ENCODE measurements at regions not wholly inside any gene's neighbourhood (a gene's known extent, or its start where the extent isn't known, plus 50 kb on each side); places are given as distances from the start of the nearest gene placed in this dataset.

DNA sequence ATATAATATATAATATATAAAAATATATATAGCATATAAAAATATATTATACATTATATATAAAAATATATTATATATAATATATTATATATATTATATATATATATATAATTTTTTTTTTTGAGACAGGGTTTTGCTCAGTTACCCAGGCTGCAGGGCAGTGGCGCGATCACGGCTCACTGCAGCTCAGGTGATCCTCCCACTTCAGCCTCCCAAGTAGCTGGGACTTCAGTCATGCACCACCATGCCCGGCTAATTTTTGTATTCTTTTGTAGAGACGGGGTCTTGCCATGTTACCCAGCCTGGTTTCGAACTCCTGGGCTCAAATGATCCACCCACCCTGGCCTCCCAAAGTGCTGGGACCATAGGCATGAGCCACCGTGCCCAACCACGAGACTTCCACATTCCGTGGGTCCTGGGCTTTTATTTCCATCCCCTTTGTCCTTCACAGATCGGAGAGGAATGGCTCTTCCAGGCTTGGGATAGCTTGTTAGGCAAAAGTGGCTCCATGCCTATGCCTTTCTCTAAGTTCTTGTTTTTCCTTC lies 62.0 kb upstream of the IER5L start:
- Mint-ChIP-seq H3K27ac (peak overlapping the region; percentile 28), H3K4me1 (ENCODE audit: low read depth) (peaks cover 46% of the 10 kb centered on the region), H3K4me3 (no peak overlapping the region), H3K36me3 (no peaks in the 10 kb centered on the region), H3K9me3 (ENCODE audit: low read depth) (no peaks in the 10 kb centered on the region), H3K27me3 (no peaks in the 10 kb centered on the region)

DNA sequence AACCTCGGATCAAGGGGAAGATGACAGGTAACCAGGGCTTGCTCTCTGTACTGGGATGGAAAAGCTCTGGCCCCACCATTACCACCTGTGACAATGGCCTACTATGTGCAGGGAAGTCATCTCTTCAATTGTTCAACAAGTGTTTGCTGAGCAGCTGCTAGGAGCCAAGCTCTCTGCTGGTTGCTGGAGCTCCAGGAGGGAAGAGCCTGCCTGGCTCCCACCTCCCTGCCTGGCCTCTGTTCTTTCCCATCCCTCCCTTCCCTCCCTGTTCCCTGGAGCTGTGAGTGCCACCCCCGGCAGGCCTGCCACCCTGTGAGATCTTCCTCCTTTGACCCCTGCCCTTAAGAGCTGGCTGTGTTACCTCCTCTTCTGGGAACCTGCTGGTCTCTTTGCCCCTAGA lies 59.7 kb upstream of the IER5L start:
- Mint-ChIP-seq H3K4me3 (peak overlapping the region; percentile 96), H3K27me3 (no peaks in the 10 kb centered on the region), H3K9me3 (ENCODE audit: low read depth) (peaks cover 4% of the 10 kb centered on the region), H3K4me1 (ENCODE audit: low read depth) (peaks cover 63% of the 10 kb centered on the region), H3K27ac (peak overlapping the region; percentile 98), H3K36me3 (peaks cover 2% of the 10 kb centered on the region)

DNA sequence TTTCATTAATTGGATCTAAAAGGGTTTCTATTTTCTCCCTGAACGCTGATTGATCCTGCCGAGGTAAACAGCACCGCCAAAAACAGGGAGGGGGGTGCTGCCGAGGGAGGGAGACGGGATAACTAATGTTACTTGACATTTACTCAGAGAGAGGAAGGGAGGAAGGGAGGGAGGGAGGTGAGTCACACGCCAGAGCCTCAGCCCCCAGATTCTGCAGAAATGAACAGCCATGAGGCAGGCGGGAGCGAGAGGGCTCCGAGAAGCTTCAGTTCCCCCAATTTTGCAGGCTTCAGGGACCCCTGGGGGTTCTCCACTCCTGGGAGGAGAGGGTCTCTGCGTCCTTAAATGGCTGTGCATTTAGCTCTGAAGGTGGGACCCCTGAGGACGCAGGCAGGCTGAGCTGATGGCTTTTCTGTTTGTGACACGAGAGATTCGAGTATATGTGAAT lies 59.1 kb upstream of the IER5L start:
- peaks cover 2% of the 10 kb centered on the region for H3K36me3 Mint-ChIP-seq
- peaks cover 66% of the 10 kb centered on the region for H3K4me1 Mint-ChIP-seq (ENCODE audit: low read depth)
- no peaks in the 10 kb centered on the region for H3K27me3 Mint-ChIP-seq
- peak overlapping the region; percentile 96 for H3K4me3 Mint-ChIP-seq
- H3K9me3 Mint-ChIP-seq (ENCODE audit: low read depth): peaks cover 4% of the 10 kb centered on the region
- peak overlapping the region; percentile 98 for H3K27ac Mint-ChIP-seq

DNA sequence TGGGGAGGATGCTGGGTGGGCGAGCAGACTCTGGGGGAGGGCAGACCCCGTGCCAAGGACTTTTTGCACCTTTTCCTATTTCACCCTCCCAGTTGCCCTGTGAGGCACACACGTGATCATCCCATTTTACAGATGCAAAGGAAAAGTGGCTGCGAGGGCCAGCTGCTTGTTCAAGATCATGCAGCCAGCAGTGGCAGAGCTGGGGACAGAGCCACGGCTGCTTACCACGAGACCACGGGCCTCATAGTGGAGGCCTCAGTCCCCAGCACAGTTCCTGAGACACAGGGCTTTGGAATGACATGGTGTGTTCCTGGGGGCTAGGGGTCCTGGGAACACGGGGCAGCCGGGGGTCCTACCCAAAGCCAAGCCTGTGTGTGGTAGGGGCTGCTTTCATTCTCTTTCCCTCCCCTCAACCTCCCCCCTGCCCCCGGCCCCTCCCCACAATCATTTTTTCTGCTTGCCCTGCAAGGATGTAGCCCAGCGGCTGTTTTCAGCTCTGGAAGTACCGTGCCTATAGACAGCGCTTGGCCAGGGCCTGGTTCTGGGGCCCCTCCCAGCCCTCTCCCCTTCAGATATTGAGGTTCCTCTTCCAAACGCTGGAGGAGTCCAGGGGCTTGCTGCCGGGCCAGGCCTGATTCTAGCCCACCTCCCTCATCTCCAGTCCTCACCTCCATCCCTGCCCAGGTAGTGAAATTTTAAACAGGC lies 58.5 kb upstream of the IER5L start:
- H3K4me3 Mint-ChIP-seq: peak overlapping the region; percentile 96
- H3K9me3 Mint-ChIP-seq (ENCODE audit: low read depth): peaks cover 4% of the 10 kb centered on the region
- peaks cover 2% of the 10 kb centered on the region for H3K36me3 Mint-ChIP-seq
- H3K27ac Mint-ChIP-seq: peak overlapping the region; percentile 98
- peaks cover 66% of the 10 kb centered on the region for H3K4me1 Mint-ChIP-seq (ENCODE audit: low read depth)
- H3K27me3 Mint-ChIP-seq: no peaks in the 10 kb centered on the region

DNA sequence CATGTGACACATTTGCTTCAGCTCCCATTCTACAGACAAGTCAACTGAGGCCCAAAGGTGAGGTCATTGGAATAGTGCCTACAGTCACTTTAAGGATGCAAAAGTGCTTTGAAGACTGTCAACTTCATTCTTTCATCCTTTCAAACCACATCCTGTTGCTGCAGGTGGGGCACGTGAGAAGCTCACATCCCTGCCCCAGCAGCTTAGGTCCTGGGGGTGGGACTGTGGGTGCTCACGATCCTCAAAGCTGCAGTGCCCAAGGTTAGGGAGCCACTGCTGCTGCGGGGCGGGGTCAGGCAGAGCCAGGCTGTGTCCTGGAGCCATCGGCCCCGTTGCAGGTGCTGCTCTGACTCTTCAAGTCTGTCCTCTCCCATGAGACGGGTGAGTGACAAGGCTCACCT lies 57.9 kb upstream of the IER5L start:
- Mint-ChIP-seq H3K36me3 (peaks cover 2% of the 10 kb centered on the region), H3K4me1 (ENCODE audit: low read depth) (peaks cover 63% of the 10 kb centered on the region), H3K9me3 (ENCODE audit: low read depth) (peaks cover 4% of the 10 kb centered on the region), H3K4me3 (peak overlapping the region; percentile 78), H3K27me3 (no peaks in the 10 kb centered on the region), H3K27ac (peak overlapping the region; percentile 82)

DNA sequence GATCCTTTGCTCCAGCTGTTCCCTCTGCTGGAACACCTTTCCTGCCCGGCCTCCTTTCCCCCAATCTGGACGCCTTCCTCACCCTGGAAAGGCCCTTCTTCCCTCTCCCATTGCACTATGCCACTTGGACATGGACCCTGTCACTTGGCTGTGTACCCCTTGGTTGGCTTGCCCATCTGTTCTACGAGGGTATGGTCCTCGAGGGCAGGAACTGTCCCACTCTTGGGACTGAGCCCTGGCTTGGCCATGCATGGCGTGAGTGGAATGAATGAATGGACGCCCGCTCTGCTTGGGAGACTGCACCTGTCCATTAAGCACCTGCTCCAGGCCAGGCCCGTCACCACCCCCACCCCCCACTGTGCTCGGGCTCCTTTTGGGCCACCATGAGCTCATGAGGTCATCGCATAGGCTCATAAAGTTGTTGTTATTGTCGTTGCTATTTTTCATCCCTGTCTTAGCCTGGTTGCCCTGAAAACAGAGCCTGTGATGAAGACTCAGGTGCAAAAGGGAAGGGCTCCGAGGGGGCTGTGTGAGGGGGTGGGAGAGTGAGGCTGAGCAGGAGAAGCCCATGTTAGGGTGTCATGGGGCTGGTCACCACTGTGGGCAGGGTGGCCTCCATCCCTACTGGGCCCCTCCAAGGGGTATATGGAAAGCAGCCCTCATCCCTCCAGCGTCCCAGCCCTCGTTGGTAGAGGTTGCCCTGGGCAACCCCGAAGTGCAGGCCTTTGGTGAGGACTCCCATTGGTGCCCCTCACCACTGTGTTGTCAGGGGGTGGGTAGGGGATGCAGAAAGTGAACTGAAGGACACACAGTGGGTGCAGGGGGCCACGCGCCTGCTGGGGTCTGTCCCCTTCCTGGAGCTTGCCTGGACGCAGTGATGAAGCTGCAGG lies 57.2 kb upstream of the IER5L start:
- peak overlapping the region; percentile 82 for H3K27ac Mint-ChIP-seq
- peak overlapping the region; percentile 78 for H3K4me3 Mint-ChIP-seq
- peaks cover 62% of the 10 kb centered on the region for H3K4me1 Mint-ChIP-seq (ENCODE audit: low read depth)
- H3K9me3 Mint-ChIP-seq (ENCODE audit: low read depth): peaks cover 4% of the 10 kb centered on the region
- H3K27me3 Mint-ChIP-seq: no peaks in the 10 kb centered on the region
- peaks cover 2% of the 10 kb centered on the region for H3K36me3 Mint-ChIP-seq

DNA sequence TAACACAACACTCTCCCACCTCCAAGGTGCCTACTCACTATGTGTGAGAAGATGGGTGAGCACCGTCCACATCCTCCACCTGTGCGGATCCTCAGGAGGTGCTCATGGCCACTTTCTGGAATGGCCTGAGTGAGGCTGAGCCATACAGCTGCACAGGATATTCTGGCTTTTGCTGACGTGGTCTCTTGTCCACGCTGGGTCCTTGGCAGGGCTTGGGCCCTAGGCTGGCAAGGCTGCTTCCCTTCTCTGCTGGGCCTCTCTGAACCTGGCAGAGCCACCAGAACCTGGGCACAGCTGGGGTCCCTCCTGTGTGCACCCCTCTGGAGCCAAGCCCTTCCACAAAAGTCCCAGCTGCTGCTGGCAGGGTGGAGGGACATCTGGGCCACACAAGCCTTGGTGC lies 56.4 kb upstream of the IER5L start:
- peaks cover 2% of the 10 kb centered on the region for H3K36me3 Mint-ChIP-seq
- no peak overlapping the region for H3K4me3 Mint-ChIP-seq
- H3K27ac Mint-ChIP-seq: no peak overlapping the region
- H3K9me3 Mint-ChIP-seq (ENCODE audit: low read depth): peaks cover 4% of the 10 kb centered on the region
- no peaks in the 10 kb centered on the region for H3K27me3 Mint-ChIP-seq
- H3K4me1 Mint-ChIP-seq (ENCODE audit: low read depth): peaks cover 63% of the 10 kb centered on the region

DNA sequence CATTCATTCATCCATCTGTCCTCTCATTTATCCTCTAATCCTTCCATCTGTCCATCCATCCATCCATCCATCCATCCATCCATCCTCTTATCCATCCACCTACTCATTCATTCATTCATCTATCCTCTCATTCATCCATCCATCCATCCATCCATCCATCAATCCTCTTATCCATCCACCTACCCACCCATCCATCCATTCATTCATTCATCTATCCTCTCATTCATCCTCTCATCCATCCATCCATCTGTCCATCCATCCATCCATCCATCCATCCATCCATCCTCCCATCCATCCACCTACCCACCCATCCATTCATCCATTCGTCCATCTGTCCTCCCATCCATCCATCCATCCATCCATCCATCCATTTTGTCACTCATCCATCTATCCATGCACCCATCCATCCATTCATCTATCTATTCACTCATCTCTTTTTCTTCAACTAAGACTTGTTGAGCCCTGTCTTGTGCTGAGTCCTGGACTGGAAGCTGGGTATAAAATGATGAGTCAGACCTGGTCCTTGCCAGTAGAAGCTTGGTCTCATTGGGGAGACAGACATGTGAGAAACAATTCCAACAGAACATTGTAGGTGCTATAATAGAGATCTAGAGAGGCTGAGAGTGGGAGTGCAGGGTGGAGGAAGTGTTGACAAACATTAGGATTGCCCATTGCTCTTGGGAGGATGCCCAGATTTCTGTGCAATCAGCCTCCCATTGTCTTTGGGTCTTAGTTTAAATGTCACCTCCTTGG lies 55.0 kb upstream of the IER5L start:
- Mint-ChIP-seq H3K36me3 (peaks cover 2% of the 10 kb centered on the region), H3K27ac (no peak overlapping the region), H3K4me1 (ENCODE audit: low read depth) (peaks cover 57% of the 10 kb centered on the region)

DNA sequence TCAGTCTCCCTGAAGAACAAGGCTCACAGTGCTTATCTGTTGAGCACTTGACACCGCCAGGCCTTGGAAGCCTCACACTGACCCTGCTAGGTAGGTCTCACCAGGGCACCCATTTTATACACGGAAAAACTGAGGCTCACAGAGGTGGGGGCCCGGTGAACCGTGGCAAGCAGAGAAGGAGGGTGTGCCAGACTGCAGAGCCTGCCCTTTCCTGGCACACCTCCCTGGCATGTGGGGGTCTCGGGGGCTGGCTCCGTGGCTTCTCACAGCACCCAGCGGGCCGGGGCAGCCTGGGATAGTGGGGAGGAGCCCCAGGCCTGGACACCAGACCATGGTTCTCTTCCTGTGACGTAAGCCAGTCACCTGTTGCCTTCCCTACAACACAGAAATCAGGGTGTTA lies 53.7 kb upstream of the IER5L start:
- no peaks in the 10 kb centered on the region for H3K27me3 Mint-ChIP-seq
- H3K9me3 Mint-ChIP-seq (ENCODE audit: low read depth): peaks cover 4% of the 10 kb centered on the region
- H3K4me3 Mint-ChIP-seq: no peak overlapping the region
- peaks cover 2% of the 10 kb centered on the region for H3K36me3 Mint-ChIP-seq
- no peak overlapping the region for H3K27ac Mint-ChIP-seq
- H3K4me1 Mint-ChIP-seq (ENCODE audit: low read depth): peaks cover 46% of the 10 kb centered on the region

More for the DNA sequence above, 55.0 kb upstream of the IER5L start:
- H3K27me3 Mint-ChIP-seq: no peaks in the 10 kb centered on the region
- H3K4me3 Mint-ChIP-seq: peak overlapping the region; percentile 21
- H3K9me3 Mint-ChIP-seq (ENCODE audit: low read depth): peaks cover 4% of the 10 kb centered on the region

DNA sequence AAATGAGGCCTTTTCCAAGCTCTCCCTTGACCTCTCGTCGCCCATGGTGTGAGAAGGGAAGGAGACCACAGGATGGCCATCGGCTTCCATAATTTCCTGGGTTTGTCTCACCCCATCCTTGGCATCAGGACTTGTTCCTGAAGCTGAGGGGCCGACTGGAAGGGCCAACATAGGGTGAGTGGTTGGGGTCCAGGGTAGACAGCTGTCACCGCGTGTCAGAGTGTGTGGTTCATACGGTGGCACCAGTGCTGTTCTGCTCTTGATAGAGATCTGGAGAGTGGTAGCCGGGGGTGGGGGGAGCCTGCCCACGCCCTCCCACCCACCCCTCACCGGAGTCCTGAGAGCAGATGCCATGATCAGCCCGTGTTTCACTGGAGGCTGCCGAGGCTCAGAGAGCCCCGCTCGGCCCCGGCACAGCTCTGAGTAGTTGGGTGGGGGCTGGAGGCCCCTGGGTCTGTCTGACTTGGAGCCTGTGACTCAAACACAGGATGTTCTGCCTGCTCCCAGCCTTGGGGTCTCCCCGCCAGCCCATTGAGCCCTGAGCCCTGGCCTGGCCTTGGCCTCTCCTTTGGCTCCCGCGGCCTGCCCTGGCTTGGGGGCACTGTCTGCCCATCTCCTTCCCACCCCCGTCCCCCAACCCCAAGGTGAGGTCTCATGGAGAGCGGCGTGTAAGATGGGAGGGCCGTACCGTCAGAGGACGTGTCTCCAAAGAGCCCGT lies 53.1 kb upstream of the IER5L start:
- Mint-ChIP-seq H3K36me3 (peaks cover 2% of the 10 kb centered on the region), H3K9me3 (ENCODE audit: low read depth) (peaks cover 4% of the 10 kb centered on the region), H3K4me1 (ENCODE audit: low read depth) (peaks cover 44% of the 10 kb centered on the region), H3K27ac (no peak overlapping the region), H3K4me3 (no peak overlapping the region), H3K27me3 (no peaks in the 10 kb centered on the region)

DNA sequence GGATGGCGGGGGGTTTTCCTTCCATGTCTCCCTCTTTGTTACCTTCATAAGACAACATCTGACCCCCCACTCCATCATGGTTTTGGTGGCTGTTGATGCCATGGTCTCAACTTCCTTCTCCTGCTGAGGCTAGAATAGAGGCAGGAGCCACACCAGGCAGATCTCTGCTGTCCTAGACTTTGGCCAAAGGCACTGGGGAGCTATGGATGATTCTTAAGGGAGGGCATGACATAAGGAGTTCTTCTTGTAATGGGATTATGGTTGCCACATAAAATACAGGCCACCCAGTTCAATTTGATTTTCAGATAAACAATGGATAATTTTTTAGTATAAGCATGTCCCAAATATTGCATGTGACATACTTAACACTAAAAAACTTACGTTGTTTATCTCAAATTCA lies 52.2 kb upstream of the IER5L start:
- no peak overlapping the region for H3K4me3 Mint-ChIP-seq
- peaks cover 2% of the 10 kb centered on the region for H3K36me3 Mint-ChIP-seq
- H3K9me3 Mint-ChIP-seq (ENCODE audit: low read depth): peaks cover 4% of the 10 kb centered on the region
- H3K27ac Mint-ChIP-seq: no peak overlapping the region
- H3K4me1 Mint-ChIP-seq (ENCODE audit: low read depth): peaks cover 44% of the 10 kb centered on the region
- no peaks in the 10 kb centered on the region for H3K27me3 Mint-ChIP-seq

Measured in activated naive CD8-positive, alpha-beta T cell (primary cell).